Smooth muscle cell (in vitro differentiated cells): ENCODE measurements at regions not wholly inside any gene's neighbourhood (a gene's known extent, or its start where the extent isn't known, plus 50 kb on each side); places are given as distances from the start of the nearest gene placed in this dataset.
A peak's percentile ranks its signal among the peaks of the same experiment; 100 is the strongest.

Source experiments
- DNase-seq: peaks from one replicate; lab custom pipeline; 2025; ENCODE audit not compliant: unreplicated experiment; lab: John Stamatoyannopoulos, UW
- H2AFZ ChIP-seq: fragments of 200-600 bp; sonication (generic); 2 replicates; pipeline ENCODE4 v1.6.0; 2016; ENCODE audit warnings: antibody characterized with exemption, low read depth, mild to moderate bottlenecking
- H3F3A ChIP-seq: fragments of 200-600 bp; sonication (generic); 2 replicates; pipeline ENCODE4 v1.6.0; 2017; ENCODE audit warnings: antibody characterized with exemption, low read depth
- H3K27ac ChIP-seq: fragments of 200-600 bp; sonication (generic); 2 replicates; pipeline ENCODE4 v1.5.1; 2016; ENCODE audit warnings: low read depth, mild to moderate bottlenecking
- H3K27me3 ChIP-seq: fragments of 200-600 bp; sonication (generic); 2 replicates; pipeline ENCODE4 v1.6.1; 2016; ENCODE audit warnings: low read depth, mild to moderate bottlenecking
- H3K36me3 ChIP-seq: fragments of 200-600 bp; sonication (generic); 2 replicates; pipeline ENCODE4 v1.5.1; 2016; ENCODE audit warnings: low read depth
- H3K4me1 ChIP-seq: fragments of 200-600 bp; sonication (generic); 2 replicates; pipeline ENCODE4 v1.5.1; 2016; ENCODE audit warnings: low read depth
- H3K4me2 ChIP-seq: fragments of 200-600 bp; sonication (generic); 2 replicates; pipeline ENCODE4 v1.6.0; 2016; ENCODE audit warnings: mild to moderate bottlenecking
- H3K4me3 ChIP-seq: fragments of 200-600 bp; sonication (generic); 2 replicates; pipeline ENCODE4 v1.5.1; 2016; ENCODE audit warnings: mild to moderate bottlenecking
- H3K79me2 ChIP-seq: fragments of 200-600 bp; sonication (generic); 2 replicates; pipeline ENCODE4 v1.6.0; 2016; ENCODE audit warnings: low read depth, mild to moderate bottlenecking
- H3K9ac ChIP-seq: fragments of 200-600 bp; sonication (generic); 2 replicates; pipeline ENCODE4 v1.6.0; 2016; ENCODE audit warnings: low read depth
- H3K9me3 ChIP-seq: fragments of 200-600 bp; sonication (generic); replicated peaks from 2 replicates; pipeline ENCODE4 v1.5.1; 2016; ENCODE audit warnings: low read depth
- H4K20me1 ChIP-seq: fragments of 200-600 bp; sonication (generic); 2 replicates; pipeline ENCODE4 v1.6.0; 2016; ENCODE audit warnings: low read depth
- WGBS: methylation state at CpG from one replicate; pipeline ENCODE4 v1.1.7; 2016; ENCODE audit warnings: low lambda C conversion rate; 5-methylcytosine and 5-hydroxymethylcytosine counted together
- TF ChIP-seq, protein P1 (sequence below): fragments of 200-600 bp; sonication (generic); IDR thresholded peaks from 2 replicates; pipeline ENCODE4 v1.5.1; 2017; ENCODE audit warnings: borderline replicate concordance, mild to moderate bottlenecking, antibody characterized with exemption; ENCODE audit not compliant: insufficient read depth, poor library complexity, severe bottlenecking

DNA sequence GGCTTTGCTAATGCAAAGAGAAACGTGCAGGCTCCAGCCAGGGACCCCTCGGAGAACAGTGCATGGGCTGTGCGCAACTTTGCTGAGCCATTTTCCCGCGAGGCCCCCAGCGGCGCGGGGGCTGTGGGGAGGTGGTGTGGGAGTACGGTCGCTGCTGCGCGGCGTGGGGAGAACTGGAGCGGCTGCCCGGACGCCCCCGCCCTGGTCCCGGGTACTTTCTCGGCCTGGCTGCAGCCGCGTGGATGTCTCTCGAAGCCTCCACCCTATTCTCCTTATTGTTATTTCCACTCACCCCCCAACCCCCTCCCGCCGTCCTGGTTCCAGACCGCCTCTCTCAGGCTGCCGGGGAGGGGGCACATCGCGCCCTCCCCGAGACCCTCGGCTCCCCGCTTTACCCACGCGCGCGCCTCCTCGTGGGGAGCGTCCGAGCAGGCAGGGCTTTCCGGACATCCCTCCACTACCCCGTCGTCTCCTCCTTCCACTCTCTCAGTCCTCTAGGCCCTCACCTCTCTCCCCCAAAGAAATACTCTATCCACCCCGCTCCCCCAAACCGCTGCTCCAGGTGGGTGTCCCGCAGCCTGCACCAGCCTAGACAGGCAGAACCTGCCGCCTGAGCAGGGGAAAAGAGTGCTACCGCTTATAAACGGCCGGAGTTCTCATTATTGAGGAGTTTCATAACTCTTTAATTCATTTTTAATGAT lies 68.6 kb upstream of the TBCA start:
- Histone ChIP-seq H3K27ac (no peak overlapping the region), H3K4me1 (peaks cover 53% of the 10 kb centered on the region), H2AFZ (peak overlapping the region; percentile 97), H3K9me3 (no peaks in the 10 kb centered on the region), H3K4me2 (peak overlapping the region; percentile 88), H3F3A (peaks cover 18% of the 10 kb centered on the region), H3K4me3 (peak overlapping the region; percentile 57), H3K9ac (no peak overlapping the region), H4K20me1 (no peaks in the 10 kb centered on the region), H3K27me3 (no peaks in the 10 kb centered on the region), H3K79me2 (no peaks in the 10 kb centered on the region), H3K36me3 (no peaks in the 10 kb centered on the region)
- no peak for DNase-seq
- 20% methylated on average over 32 of the region's 48 CpGs for WGBS
- TF ChIP-seq, protein P1, sequence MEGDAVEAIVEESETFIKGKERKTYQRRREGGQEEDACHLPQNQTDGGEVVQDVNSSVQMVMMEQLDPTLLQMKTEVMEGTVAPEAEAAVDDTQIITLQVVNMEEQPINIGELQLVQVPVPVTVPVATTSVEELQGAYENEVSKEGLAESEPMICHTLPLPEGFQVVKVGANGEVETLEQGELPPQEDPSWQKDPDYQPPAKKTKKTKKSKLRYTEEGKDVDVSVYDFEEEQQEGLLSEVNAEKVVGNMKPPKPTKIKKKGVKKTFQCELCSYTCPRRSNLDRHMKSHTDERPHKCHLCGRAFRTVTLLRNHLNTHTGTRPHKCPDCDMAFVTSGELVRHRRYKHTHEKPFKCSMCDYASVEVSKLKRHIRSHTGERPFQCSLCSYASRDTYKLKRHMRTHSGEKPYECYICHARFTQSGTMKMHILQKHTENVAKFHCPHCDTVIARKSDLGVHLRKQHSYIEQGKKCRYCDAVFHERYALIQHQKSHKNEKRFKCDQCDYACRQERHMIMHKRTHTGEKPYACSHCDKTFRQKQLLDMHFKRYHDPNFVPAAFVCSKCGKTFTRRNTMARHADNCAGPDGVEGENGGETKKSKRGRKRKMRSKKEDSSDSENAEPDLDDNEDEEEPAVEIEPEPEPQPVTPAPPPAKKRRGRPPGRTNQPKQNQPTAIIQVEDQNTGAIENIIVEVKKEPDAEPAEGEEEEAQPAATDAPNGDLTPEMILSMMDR, result no peak

DNA sequence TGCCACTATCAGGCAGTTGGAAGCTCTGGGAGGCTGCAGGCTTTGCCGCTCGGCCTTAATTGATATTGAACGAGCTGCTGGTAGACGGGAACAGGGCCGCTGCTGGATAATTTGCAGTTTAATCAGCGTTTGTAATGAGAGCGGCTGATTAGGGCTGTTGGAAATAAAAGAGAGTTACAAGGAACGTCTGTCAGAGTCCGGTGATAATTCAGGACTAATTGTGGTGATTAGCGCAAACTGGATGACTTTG lies 68.2 kb upstream of the TBCA start:
- Histone ChIP-seq H3K79me2 (no peaks in the 10 kb centered on the region), H3K9ac (no peak overlapping the region), H3K27me3 (no peaks in the 10 kb centered on the region), H3F3A (peaks cover 18% of the 10 kb centered on the region), H3K9me3 (no peaks in the 10 kb centered on the region), H3K27ac (no peak overlapping the region), H3K4me1 (peaks cover 48% of the 10 kb centered on the region), H2AFZ (peak overlapping the region; percentile 97), H3K36me3 (no peaks in the 10 kb centered on the region), H4K20me1 (no peaks in the 10 kb centered on the region), H3K4me3 (peak overlapping the region; percentile 57), H3K4me2 (peak overlapping the region; percentile 88)
- 2% methylated on average over 10 of the region's 10 CpGs for WGBS
- no peak for DNase-seq
- TF ChIP-seq, protein P1, result no peak

DNA sequence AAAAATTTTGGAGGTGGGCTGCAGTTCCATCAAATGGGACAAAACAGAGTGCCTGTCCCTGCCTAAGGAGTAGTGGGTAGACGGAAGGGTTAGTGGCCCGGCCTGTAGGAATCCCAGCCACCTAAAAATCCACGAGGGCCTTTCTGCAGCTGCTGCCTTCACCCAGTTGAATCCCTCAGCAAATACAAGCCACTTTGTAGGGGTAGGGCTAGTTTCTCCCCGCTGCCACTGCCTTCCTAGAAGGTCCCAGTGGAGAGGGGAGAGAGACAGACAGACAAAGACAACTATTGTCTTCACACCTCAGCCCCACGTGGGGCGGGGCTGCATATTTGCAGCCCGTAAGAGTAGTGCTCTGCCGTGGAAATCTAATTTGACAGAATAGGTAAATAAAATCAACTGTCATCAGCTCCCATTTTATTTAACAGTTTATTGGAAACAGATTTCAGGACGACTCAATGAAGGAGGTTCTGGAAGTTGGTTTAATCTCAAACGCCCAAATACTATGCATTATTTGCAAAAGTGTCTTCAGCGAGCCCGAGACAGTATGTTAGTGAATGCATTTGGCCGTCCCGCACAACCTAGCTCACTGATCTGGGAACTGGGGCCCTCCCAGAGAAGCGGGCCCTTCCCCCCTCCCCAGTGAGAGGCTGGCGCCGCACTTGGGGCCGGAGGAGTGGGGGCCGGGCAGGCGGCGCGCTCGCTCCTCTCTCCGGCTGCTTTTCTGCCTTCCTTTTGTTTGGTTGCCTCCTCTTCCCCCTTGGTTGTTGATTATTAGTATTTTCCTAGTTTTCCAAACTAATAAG lies 67.6 kb upstream of the TBCA start:
- peak overlapping the region; percentile 57 for H3K4me3 ChIP-seq
- WGBS, result 18% methylated on average over 24 of the region's 24 CpGs
- peak overlapping the region; percentile 88 for H3K4me2 ChIP-seq
- H4K20me1 ChIP-seq, result no peaks in the 10 kb centered on the region
- H3K9ac ChIP-seq, result no peak overlapping the region
- peaks cover 15% of the 10 kb centered on the region for H3F3A ChIP-seq
- no peaks in the 10 kb centered on the region for H3K9me3 ChIP-seq
- H3K4me1 ChIP-seq, result peaks cover 43% of the 10 kb centered on the region
- H3K27ac ChIP-seq, result no peak overlapping the region
- TF ChIP-seq, protein P1, result no peak
- no peaks in the 10 kb centered on the region for H3K36me3 ChIP-seq
- no peaks in the 10 kb centered on the region for H3K79me2 ChIP-seq
- peak overlapping the region; percentile 97 for H2AFZ ChIP-seq
- no peaks in the 10 kb centered on the region for H3K27me3 ChIP-seq
- no peak for DNase-seq
